Fibroblast of villous mesenchyme (primary cell): ENCODE measurements at regions not wholly inside any gene's neighbourhood (a gene's known extent, or its start where the extent isn't known, plus 50 kb on each side); places are given as distances from the start of the nearest gene placed in this dataset.
"Not testable (repeated sequence)": the region's sequence is repeated elsewhere in the genome, so short reads cannot be mapped to it uniquely, and the experiment has no call there.

Experiments
- DNase-seq: peaks from one replicate; pipeline ENCODE4 v3.0.0-alpha.2; 2010; ENCODE audit warnings: low read depth
- H3K4me3 ChIP-seq: 2 replicates; pipeline ENCODE4 v1.5.1; 2011; ENCODE audit warnings: low read depth, mild to moderate bottlenecking, low read length
- TF ChIP-seq, protein P1 (sequence below): IDR thresholded peaks from 2 replicates; pipeline ENCODE4 v1.5.1; 2012; ENCODE audit warnings: low read depth, mild to moderate bottlenecking, low read length; ENCODE audit not compliant: insufficient read depth

DNA sequence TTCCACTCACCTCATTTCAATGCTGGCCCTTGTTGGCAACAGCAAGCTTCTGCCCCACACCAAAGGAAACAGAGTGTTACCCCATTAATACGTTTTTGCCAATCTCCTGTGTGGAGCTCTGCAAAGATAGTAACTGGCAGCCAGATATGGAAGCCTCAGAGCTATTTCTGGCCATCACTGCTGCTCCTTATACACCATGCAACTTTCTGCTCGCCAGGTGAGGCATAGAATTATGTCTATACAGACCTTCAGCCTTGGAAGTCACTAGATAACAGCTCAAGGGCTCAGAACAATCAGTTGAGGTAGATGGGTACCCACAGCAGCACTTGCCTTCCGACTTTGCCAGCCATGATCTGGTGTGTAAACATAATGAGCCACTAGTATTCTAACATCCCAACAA lies 214.8 kb upstream of the ALG10B start:
- TF ChIP-seq, protein P1, sequence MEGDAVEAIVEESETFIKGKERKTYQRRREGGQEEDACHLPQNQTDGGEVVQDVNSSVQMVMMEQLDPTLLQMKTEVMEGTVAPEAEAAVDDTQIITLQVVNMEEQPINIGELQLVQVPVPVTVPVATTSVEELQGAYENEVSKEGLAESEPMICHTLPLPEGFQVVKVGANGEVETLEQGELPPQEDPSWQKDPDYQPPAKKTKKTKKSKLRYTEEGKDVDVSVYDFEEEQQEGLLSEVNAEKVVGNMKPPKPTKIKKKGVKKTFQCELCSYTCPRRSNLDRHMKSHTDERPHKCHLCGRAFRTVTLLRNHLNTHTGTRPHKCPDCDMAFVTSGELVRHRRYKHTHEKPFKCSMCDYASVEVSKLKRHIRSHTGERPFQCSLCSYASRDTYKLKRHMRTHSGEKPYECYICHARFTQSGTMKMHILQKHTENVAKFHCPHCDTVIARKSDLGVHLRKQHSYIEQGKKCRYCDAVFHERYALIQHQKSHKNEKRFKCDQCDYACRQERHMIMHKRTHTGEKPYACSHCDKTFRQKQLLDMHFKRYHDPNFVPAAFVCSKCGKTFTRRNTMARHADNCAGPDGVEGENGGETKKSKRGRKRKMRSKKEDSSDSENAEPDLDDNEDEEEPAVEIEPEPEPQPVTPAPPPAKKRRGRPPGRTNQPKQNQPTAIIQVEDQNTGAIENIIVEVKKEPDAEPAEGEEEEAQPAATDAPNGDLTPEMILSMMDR: no peak
- no peak for DNase-seq
- H3K4me3 ChIP-seq: no peak overlapping the region

DNA sequence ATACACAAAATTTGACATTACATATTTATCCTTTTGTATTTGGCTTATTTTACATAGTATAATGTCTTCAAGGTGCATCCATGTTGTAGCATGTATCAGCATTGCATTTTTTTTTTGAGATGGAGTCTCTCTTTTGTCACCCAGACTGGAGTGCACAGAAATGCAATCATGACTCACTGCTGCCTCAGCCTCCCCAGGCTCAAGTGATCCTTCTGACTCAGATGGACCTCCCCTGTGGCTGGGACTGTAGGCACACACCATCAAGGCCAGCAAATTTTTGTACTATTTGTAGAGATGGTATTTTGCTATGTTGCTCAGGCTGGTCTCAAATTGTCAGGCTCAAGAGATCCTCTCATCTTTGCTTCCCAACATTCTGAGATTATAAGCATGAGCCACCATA lies 214.4 kb upstream of the ALG10B start:
- TF ChIP-seq, protein P1: no peak
- H3K4me3 ChIP-seq: no peak overlapping the region
- DNase-seq: no peak

DNA sequence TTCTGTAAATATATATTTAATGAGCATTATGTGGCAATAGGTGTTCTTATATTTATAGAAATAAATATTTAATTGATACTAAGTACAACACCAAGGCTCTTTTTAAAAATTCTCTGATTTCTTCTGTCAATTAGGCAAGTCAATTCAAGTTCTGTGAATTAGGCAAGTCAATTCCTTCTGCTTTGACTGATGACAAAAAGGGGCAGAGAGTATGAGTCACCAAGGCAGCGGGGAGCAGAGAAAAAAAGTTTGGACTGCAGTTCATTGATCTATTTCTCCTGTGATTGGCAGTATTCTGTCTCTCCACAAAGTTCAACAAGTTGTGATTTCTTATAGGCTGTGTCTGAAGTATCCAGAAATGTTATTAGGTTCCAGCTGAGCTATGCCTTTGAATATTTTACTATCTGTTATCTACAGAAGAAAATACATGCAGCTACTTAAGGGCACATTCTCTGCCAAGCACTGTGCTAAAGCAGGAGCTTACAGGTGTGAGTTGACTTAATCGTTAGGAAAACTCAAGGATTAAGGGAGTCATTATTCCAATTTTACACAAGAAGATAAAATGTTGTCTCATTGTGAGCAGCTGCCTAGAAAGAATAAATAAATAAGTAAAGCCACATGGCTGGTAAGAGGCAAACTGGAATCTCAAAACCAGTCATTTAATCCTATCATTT lies 206.4 kb upstream of the ALG10B start:
- TF ChIP-seq, protein P1: no peak
- H3K4me3 ChIP-seq: no peak overlapping the region
- no peak for DNase-seq

DNA sequence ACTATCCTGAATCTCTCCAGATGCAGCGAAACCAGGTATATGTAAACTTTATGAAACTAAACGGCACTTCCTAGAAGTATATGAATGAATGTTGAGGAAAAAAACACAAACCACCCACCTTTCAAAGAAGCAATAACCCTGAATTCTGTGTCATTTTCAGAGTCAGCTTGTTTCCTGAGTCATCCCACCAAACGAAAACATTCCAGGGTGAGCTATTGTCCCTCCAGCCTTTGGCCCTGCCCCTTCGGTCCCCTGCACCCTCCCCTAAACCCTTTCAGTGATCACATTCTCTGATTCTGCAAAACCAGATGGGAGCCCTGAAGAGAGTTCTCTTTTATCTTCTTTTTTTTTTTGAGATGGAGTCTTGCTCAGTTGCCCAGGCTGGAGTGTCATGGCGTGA lies 202.6 kb upstream of the ALG10B start:
- no peak for DNase-seq
- TF ChIP-seq, protein P1: no peak
- H3K4me3 ChIP-seq: no peak overlapping the region

DNA sequence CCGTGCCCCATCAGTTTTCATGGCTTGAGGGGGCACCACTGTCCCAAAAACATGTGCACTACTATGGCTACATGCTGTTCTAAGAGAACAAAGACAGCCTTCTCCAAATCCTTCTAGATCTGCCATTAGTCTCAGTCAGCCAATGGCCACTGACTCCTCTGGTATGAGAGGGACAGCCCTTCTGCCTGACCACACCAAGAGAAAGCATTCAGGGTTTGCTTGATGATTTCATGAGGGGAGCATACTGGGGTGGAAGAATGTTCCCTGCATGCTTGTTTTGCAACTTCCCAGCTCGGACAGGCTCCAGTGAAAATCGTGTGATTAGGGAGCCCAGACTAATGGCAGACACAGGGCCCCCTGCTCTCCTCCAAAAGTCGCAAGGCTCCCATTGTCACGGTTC lies 199.6 kb upstream of the ALG10B start:
- no peak overlapping the region for H3K4me3 ChIP-seq
- TF ChIP-seq, protein P1: no peak
- DNase-seq: no peak

DNA sequence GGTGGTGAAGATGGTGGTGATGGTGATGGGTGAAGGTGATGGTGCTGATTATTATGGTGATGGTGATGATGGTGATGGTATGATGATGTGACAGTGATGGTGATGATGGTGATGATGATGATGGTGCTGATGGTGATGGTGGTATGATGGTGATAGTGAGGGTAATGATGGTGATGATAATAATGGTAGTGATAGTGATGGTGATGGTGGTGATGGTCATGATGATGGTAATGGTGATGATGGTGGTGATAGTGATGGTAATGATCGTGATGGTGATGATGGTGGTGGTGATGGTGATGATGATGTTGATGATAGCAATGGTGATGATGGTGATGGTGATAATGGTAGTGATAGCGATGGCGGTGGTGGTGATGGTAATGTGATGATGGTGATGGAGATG lies 197.9 kb upstream of the ALG10B start:
- no peak overlapping the region for H3K4me3 ChIP-seq
- TF ChIP-seq, protein P1: no peak
- DNase-seq: no peak

DNA sequence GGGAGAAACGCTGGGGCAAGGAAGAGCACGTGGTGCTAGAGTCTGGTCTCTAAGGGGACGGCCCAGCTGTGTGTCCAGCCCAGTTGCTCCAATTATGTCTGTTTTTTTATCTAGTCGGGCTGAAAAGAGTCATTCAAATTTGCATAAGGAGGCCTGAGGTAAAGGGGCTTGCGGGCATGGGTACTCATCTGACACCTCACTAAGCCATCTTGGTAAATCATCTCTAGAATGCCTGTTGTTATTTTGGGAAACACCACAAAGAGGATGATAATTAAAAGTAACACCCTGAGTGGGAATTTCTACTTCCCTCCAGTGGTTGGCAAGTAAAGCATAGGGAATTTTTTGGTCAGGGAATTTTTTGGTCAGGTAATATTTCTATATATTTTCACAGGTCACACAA lies 196.1 kb upstream of the ALG10B start:
- TF ChIP-seq, protein P1: no peak
- H3K4me3 ChIP-seq: no peak overlapping the region
- DNase-seq: no peak

DNA sequence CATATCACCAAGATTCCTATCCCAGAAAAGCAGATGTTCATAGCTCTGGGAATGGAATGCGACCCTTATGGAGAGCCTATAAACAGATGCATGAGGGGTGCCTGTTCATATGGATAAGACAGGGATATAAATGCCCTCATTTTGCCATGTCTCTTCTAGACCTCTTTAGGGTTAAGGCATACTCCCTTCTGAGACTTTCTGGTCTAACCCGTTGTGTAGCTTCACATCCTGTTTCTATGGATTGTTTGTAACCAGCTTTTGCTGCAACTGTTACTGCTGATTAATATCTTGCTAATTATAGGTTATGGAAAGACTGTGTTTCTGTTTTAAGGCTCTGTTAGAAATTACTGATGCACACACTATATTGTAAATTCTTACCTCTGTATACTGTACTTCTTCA lies 193.5 kb upstream of the ALG10B start:
- H3K4me3 ChIP-seq, DNase-seq: not testable (repeated sequence)
